ENCODE measurements at regions not wholly inside any gene's neighbourhood (a gene's known extent, or its start where the extent isn't known, plus 50 kb on each side); places are given as distances from the start of the nearest gene placed in this dataset.

DNA sequence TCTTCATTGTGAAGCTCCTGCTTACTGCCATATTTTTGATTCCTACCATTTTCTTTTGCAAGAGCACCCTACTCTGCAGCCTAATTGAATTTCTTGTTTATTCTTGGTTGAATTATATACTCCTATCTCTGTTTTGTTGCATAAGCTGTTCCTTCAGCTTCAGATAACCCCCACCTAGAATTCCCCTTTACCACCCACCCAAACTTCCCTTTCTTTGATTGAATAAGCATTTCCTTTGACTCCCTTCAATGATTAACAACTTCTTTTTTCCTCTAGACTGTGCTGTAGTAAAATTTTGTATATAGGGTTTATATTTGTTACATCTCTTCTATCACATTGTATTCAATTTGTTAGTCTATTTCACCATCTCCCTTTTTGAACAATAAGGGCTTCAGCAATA lies 168.1 kb downstream of the GPR37 start:
- TF ChIP-seq, protein P1, sequence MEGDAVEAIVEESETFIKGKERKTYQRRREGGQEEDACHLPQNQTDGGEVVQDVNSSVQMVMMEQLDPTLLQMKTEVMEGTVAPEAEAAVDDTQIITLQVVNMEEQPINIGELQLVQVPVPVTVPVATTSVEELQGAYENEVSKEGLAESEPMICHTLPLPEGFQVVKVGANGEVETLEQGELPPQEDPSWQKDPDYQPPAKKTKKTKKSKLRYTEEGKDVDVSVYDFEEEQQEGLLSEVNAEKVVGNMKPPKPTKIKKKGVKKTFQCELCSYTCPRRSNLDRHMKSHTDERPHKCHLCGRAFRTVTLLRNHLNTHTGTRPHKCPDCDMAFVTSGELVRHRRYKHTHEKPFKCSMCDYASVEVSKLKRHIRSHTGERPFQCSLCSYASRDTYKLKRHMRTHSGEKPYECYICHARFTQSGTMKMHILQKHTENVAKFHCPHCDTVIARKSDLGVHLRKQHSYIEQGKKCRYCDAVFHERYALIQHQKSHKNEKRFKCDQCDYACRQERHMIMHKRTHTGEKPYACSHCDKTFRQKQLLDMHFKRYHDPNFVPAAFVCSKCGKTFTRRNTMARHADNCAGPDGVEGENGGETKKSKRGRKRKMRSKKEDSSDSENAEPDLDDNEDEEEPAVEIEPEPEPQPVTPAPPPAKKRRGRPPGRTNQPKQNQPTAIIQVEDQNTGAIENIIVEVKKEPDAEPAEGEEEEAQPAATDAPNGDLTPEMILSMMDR (IDR thresholded peaks at IDR 0.05; ENCODE audit: insufficient read depth, low read length, poor library complexity, severe bottlenecking) = no peak
- no peak for TF ChIP-seq EZH2phosphoT487 (conservative IDR thresholded peaks at IDR 0.05; ENCODE audit: low read length)

Data from SU-DHL-6 (cell line).